ENCODE measurements at regions not wholly inside any gene's neighbourhood (a gene's known extent, or its start where the extent isn't known, plus 50 kb on each side); places are given as distances from the start of the nearest gene placed in this dataset.

DNA sequence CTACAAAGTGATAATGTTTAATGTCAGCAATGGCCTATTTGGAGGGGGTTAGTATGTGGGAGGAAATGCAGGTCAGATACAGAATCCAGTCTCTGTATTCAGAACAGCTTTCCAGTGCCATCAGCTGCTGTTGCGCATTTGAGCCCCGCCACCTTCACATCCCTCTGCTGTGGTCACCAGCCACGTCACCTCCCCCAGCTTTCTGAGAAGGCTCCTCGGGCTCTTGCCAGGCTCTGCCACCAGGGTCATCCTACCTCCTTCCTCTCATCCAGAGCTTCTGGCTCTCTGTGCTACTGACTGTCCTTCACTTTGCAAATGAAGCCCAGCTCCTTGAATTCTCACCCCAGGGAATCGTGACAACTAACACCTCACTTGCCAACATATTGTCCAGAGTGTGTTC is 138.8 kb downstream of the PIK3R1 start:
- no peak overlapping the region for H3K4me3 ChIP-seq
- no peak for DNase-seq (ENCODE audit: low spot score)
- no peak overlapping the region for H2AFZ ChIP-seq
- no peak overlapping the region for H3K4me2 ChIP-seq
- TF ChIP-seq STAT1 (IDR thresholded peaks at IDR 0.05; ENCODE audit: unreplicated experiment) (no peak), NANOG (IDR thresholded peaks at IDR 0.05; ENCODE audit: borderline replicate concordance) (no peak), EZH2phosphoT487 (IDR thresholded peaks at IDR 0.05; ENCODE audit: unreplicated experiment) (no peak), ZNF331 (CRISPR knock-in tag; IDR thresholded peaks at IDR 0.05; ENCODE audit: low read depth) (no peak), CREB1 (CRISPR knock-in tag; IDR thresholded peaks at IDR 0.05; ENCODE audit: low read depth) (no peak), ZNF114 (CRISPR knock-in tag; IDR thresholded peaks at IDR 0.05) (no peak), EZH2 (IDR thresholded peaks at IDR 0.05; ENCODE audit: low read depth, unreplicated experiment) (no peak), POLR2AphosphoS5 (IDR thresholded peaks at IDR 0.05; ENCODE audit: low read depth) (no peak), JUNB (IDR thresholded peaks at IDR 0.05; ENCODE audit: unreplicated experiment) (no peak)
- TF ChIP-seq, protein P1, sequence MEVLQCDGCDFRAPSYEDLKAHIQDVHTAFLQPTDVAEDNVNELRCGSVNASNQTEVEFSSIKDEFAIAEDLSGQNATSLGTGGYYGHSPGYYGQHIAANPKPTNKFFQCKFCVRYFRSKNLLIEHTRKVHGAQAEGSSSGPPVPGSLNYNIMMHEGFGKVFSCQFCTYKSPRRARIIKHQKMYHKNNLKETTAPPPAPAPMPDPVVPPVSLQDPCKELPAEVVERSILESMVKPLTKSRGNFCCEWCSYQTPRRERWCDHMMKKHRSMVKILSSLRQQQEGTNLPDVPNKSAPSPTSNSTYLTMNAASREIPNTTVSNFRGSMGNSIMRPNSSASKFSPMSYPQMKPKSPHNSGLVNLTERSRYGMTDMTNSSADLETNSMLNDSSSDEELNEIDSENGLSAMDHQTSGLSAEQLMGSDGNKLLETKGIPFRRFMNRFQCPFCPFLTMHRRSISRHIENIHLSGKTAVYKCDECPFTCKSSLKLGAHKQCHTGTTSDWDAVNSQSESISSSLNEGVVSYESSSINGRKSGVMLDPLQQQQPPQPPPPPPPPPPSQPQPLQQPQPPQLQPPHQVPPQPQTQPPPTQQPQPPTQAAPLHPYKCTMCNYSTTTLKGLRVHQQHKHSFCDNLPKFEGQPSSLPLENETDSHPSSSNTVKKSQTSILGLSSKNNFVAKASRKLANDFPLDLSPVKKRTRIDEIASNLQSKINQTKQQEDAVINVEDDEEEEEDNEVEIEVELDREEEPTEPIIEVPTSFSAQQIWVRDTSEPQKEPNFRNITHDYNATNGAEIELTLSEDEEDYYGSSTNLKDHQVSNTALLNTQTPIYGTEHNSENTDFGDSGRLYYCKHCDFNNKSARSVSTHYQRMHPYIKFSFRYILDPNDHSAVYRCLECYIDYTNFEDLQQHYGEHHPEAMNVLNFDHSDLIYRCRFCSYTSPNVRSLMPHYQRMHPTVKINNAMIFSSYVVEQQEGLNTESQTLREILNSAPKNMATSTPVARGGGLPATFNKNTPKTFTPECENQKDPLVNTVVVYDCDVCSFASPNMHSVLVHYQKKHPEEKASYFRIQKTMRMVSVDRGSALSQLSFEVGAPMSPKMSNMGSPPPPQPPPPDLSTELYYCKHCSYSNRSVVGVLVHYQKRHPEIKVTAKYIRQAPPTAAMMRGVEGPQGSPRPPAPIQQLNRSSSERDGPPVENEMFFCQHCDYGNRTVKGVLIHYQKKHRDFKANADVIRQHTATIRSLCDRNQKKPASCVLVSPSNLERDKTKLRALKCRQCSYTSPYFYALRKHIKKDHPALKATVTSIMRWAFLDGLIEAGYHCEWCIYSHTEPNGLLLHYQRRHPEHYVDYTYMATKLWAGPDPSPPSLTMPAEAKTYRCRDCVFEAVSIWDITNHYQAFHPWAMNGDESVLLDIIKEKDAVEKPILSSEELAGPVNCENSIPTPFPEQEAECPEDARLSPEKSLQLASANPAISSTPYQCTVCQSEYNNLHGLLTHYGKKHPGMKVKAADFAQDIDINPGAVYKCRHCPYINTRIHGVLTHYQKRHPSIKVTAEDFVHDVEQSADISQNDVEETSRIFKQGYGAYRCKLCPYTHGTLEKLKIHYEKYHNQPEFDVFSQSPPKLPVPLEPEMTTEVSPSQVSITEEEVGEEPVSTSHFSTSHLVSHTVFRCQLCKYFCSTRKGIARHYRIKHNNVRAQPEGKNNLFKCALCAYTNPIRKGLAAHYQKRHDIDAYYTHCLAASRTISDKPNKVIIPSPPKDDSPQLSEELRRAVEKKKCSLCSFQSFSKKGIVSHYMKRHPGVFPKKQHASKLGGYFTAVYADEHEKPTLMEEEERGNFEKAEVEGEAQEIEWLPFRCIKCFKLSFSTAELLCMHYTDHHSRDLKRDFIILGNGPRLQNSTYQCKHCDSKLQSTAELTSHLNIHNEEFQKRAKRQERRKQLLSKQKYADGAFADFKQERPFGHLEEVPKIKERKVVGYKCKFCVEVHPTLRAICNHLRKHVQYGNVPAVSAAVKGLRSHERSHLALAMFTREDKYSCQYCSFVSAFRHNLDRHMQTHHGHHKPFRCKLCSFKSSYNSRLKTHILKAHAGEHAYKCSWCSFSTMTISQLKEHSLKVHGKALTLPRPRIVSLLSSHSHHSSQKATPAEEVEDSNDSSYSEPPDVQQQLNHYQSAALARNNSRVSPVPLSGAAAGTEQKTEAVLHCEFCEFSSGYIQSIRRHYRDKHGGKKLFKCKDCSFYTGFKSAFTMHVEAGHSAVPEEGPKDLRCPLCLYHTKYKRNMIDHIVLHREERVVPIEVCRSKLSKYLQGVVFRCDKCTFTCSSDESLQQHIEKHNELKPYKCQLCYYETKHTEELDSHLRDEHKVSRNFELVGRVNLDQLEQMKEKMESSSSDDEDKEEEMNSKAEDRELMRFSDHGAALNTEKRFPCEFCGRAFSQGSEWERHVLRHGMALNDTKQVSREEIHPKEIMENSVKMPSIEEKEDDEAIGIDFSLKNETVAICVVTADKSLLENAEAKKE (CRISPR knock-in tag; IDR thresholded peaks at IDR 0.05) = no peak
- TF ChIP-seq, protein P2, sequence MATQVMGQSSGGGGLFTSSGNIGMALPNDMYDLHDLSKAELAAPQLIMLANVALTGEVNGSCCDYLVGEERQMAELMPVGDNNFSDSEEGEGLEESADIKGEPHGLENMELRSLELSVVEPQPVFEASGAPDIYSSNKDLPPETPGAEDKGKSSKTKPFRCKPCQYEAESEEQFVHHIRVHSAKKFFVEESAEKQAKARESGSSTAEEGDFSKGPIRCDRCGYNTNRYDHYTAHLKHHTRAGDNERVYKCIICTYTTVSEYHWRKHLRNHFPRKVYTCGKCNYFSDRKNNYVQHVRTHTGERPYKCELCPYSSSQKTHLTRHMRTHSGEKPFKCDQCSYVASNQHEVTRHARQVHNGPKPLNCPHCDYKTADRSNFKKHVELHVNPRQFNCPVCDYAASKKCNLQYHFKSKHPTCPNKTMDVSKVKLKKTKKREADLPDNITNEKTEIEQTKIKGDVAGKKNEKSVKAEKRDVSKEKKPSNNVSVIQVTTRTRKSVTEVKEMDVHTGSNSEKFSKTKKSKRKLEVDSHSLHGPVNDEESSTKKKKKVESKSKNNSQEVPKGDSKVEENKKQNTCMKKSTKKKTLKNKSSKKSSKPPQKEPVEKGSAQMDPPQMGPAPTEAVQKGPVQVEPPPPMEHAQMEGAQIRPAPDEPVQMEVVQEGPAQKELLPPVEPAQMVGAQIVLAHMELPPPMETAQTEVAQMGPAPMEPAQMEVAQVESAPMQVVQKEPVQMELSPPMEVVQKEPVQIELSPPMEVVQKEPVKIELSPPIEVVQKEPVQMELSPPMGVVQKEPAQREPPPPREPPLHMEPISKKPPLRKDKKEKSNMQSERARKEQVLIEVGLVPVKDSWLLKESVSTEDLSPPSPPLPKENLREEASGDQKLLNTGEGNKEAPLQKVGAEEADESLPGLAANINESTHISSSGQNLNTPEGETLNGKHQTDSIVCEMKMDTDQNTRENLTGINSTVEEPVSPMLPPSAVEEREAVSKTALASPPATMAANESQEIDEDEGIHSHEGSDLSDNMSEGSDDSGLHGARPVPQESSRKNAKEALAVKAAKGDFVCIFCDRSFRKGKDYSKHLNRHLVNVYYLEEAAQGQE (IDR thresholded peaks at IDR 0.05; ENCODE audit: unreplicated experiment) = no peak
- TF ChIP-seq, protein P3, sequence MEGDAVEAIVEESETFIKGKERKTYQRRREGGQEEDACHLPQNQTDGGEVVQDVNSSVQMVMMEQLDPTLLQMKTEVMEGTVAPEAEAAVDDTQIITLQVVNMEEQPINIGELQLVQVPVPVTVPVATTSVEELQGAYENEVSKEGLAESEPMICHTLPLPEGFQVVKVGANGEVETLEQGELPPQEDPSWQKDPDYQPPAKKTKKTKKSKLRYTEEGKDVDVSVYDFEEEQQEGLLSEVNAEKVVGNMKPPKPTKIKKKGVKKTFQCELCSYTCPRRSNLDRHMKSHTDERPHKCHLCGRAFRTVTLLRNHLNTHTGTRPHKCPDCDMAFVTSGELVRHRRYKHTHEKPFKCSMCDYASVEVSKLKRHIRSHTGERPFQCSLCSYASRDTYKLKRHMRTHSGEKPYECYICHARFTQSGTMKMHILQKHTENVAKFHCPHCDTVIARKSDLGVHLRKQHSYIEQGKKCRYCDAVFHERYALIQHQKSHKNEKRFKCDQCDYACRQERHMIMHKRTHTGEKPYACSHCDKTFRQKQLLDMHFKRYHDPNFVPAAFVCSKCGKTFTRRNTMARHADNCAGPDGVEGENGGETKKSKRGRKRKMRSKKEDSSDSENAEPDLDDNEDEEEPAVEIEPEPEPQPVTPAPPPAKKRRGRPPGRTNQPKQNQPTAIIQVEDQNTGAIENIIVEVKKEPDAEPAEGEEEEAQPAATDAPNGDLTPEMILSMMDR (conservative IDR thresholded peaks at IDR 0.05; ENCODE audit: low read depth in 2 of 2) = no peak
- TF ChIP-seq, protein P4, sequence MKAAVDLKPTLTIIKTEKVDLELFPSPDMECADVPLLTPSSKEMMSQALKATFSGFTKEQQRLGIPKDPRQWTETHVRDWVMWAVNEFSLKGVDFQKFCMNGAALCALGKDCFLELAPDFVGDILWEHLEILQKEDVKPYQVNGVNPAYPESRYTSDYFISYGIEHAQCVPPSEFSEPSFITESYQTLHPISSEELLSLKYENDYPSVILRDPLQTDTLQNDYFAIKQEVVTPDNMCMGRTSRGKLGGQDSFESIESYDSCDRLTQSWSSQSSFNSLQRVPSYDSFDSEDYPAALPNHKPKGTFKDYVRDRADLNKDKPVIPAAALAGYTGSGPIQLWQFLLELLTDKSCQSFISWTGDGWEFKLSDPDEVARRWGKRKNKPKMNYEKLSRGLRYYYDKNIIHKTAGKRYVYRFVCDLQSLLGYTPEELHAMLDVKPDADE (IDR thresholded peaks at IDR 0.05) = no peak
- no peaks in the 10 kb centered on the region for H3K79me2 ChIP-seq (replicated peaks; ENCODE audit: insufficient read depth)
- H4K20me1 ChIP-seq (replicated peaks; ENCODE audit: insufficient read depth) = no peaks in the 10 kb centered on the region
- Mint-ChIP-seq H3K36me3 (ENCODE audit: low read depth) (no peaks in the 10 kb centered on the region), H3K9me3 (no peaks in the 10 kb centered on the region), H3K27ac (no peak overlapping the region), H3K27me3 (ENCODE audit: insufficient read depth, low read depth, poor library complexity) (peaks cover 11% of the 10 kb centered on the region), H3K4me1 (peaks cover 23% of the 10 kb centered on the region), H3K4me3 (no peak overlapping the region)
- no peaks in the 10 kb centered on the region for H3F3A ChIP-seq (replicated peaks; ENCODE audit: low read depth)
- H3K4me1 ChIP-seq (ENCODE audit: insufficient read depth) = peaks cover 5% of the 10 kb centered on the region; the same call in 1 of the 2 replicates
- H3K36me3 ChIP-seq (ENCODE audit: insufficient read depth) = no peaks in the 10 kb centered on the region
- no peaks in the 10 kb centered on the region for H3K27me3 ChIP-seq (ENCODE audit: insufficient read depth)
- H3K27ac ChIP-seq (ENCODE audit: low read depth) = no peak overlapping the region
- ATAC-seq = no peak
- no peaks in the 10 kb centered on the region for H3K9me2 ChIP-seq (ENCODE audit: insufficient read depth)

Measured in GM23338 (cell line).